OCI-LY7 (cell line): ENCODE measurements at regions not wholly inside any gene's neighbourhood (a gene's known extent, or its start where the extent isn't known, plus 50 kb on each side); places are given as distances from the start of the nearest gene placed in this dataset.

Source experiments
- CTCF ChIP-seq: fragments of 200-600 bp; sonication (generic); conservative IDR thresholded peaks from 2 replicates; pipeline ENCODE4 v1.5.1; 2014; ENCODE audit warnings: mild to moderate bottlenecking, antibody characterized with exemption, low read length, moderate library complexity, mixed read lengths
- EZH2phosphoT487 ChIP-seq: fragments of 200-600 bp; sonication (generic); IDR thresholded peaks from 2 replicates; pipeline ENCODE4 v1.6.1; 2018; ENCODE audit warnings: low read depth, borderline replicate concordance, mild to moderate bottlenecking, mixed run types, antibody characterized with exemption, low read length, moderate library complexity, mixed read lengths

GRCh38 chr9:12878351-12878978 lies 103.6 kb downstream of the LURAP1L start:
- TF ChIP-seq CTCF (no peak), EZH2phosphoT487 (no peak)
